SK-N-SH treated with all-trans-retinoic acid at 6 μM for 48 hours (cell line): ENCODE measurements at regions not wholly inside any gene's neighbourhood (a gene's known extent, or its start where the extent isn't known, plus 50 kb on each side); places are given as distances from the start of the nearest gene placed in this dataset.

Source experiments
- ARNTL ChIP-seq: fragments of 450-650 bp; formaldehyde crosslinking; IDR thresholded peaks from 2 replicates; pipeline ENCODE4 v1.5.0; 2020; ENCODE audit warnings: low read depth, mild to moderate bottlenecking, moderate library complexity, borderline replicate concordance
- CSDC2 ChIP-seq: fragments of 250-450 bp; sonication (Bioruptor Pico); IDR thresholded peaks from 2 replicates; pipeline ENCODE4 v1.5.0; 2020; ENCODE audit warnings: mild to moderate bottlenecking, moderate library complexity
- GLIS3 ChIP-seq: fragments of 250-450 bp; sonication (Bioruptor Pico); IDR thresholded peaks from 2 replicates; pipeline ENCODE4 v1.5.0; 2020; ENCODE audit warnings: mild to moderate bottlenecking, moderate library complexity
- ISL1 ChIP-seq: fragments of 250-450 bp; sonication (Bioruptor Pico); IDR thresholded peaks from 2 replicates; pipeline ENCODE4 v2.1.2; 2022; ENCODE audit warnings: mild to moderate bottlenecking, moderate library complexity
- RARB ChIP-seq: fragments of 250-450 bp; sonication (Bioruptor Pico); IDR thresholded peaks from 2 replicates; pipeline ENCODE4 v1.8.0; 2021; ENCODE audit warnings: mild to moderate bottlenecking, moderate library complexity
- TOX ChIP-seq: fragments of 250-450 bp; sonication (Bioruptor Pico); IDR thresholded peaks from 2 replicates; pipeline ENCODE4 v1.8.0; 2021; ENCODE audit warnings: mild to moderate bottlenecking, moderate library complexity, borderline replicate concordance
- ZFP3 ChIP-seq: fragments of 250-450 bp; sonication (Bioruptor Pico); IDR thresholded peaks from 2 replicates; pipeline ENCODE4 v1.5.0; 2020; ENCODE audit warnings: mild to moderate bottlenecking, moderate library complexity
- ZFP30 ChIP-seq: fragments of 450-650 bp; formaldehyde crosslinking; IDR thresholded peaks from 2 replicates; pipeline ENCODE4 v1.5.0; 2022; ENCODE audit warnings: mild to moderate bottlenecking, moderate library complexity
- ZNF70 ChIP-seq: fragments of 450-650 bp; formaldehyde crosslinking; IDR thresholded peaks from 2 replicates; pipeline ENCODE4 v1.5.0; 2020; ENCODE audit warnings: mild to moderate bottlenecking, moderate library complexity
- TF ChIP-seq, protein P1 (sequence below): fragments of 250-450 bp; sonication (Bioruptor Pico); IDR thresholded peaks from 2 replicates; pipeline ENCODE4 v1.8.0; 2020; ENCODE audit warnings: mild to moderate bottlenecking, moderate library complexity, borderline replicate concordance

DNA sequence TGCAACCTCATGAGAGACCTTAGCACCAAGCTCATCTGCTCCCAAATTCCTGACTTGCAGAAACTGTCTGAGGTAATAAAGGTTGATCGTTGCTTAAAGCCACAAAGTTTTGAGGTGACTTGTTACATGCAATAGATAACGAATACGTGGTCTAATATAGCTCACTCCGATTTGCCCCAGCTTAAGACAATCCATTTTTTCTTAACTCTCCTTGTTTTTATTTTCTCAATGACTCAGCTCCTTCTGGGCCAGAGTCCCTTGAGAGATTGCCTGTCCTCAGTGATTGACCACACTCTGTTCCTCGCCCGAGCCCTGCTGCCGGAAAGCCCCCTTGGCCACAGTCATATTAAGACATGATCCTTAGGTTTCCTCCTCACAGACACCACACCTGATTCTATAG, 63.7 kb upstream of the FANCC start:
- TF ChIP-seq, protein P1, sequence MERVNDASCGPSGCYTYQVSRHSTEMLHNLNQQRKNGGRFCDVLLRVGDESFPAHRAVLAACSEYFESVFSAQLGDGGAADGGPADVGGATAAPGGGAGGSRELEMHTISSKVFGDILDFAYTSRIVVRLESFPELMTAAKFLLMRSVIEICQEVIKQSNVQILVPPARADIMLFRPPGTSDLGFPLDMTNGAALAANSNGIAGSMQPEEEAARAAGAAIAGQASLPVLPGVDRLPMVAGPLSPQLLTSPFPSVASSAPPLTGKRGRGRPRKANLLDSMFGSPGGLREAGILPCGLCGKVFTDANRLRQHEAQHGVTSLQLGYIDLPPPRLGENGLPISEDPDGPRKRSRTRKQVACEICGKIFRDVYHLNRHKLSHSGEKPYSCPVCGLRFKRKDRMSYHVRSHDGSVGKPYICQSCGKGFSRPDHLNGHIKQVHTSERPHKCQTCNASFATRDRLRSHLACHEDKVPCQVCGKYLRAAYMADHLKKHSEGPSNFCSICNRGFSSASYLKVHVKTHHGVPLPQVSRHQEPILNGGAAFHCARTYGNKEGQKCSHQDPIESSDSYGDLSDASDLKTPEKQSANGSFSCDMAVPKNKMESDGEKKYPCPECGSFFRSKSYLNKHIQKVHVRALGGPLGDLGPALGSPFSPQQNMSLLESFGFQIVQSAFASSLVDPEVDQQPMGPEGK (CRISPR knock-in tag), result no peak
- TF ChIP-seq ARNTL (CRISPR knock-in tag), result no peak
- TF ChIP-seq CSDC2, result no peak
- TF ChIP-seq RARB, result no peak
- TF ChIP-seq GLIS3, result no peak
- no peak for TF ChIP-seq ISL1 (CRISPR knock-in tag)
- no peak for TF ChIP-seq TOX (CRISPR knock-in tag)
- no peak for TF ChIP-seq ZFP30 (CRISPR knock-in tag)
- no peak for TF ChIP-seq ZNF70 (CRISPR knock-in tag)
- no peak for TF ChIP-seq ZFP3 (CRISPR knock-in tag)
